Testis (tissue), 2 donors: ENCODE measurements at regions not wholly inside any gene's neighbourhood (a gene's known extent, or its start where the extent isn't known, plus 50 kb on each side); places are given as distances from the start of the nearest gene placed in this dataset.

Experiments used
- DNase-seq: peaks from one replicate; pipeline ENCODE4 v3.0.0-alpha.2; 2019
- H3K27ac ChIP-seq, 2 donors: fragments of 200-600 bp; sonication (generic); one replicate each; pipeline ENCODE4 v1.5.1; 2019
- H3K27me3 ChIP-seq: fragments of 200-600 bp; sonication (generic); one replicate; pipeline ENCODE4 v1.5.1; 2019
- H3K36me3 ChIP-seq: fragments of 200-600 bp; sonication (generic); one replicate; pipeline ENCODE4 v1.5.1; 2017; ENCODE audit warnings: low read depth; ENCODE audit errors: missing control alignments
- H3K4me1 ChIP-seq: fragments of 200-600 bp; sonication (generic); one replicate; pipeline ENCODE4 v1.5.1; 2019
- H3K4me3 ChIP-seq, 2 donors: fragments of 200-600 bp; sonication (generic); one replicate each; pipeline ENCODE4 v1.5.1; 2017 to 2019
- H3K9me3 ChIP-seq: fragments of 200-600 bp; sonication (generic); one replicate; pipeline ENCODE4 v1.5.1; 2017
- POLR2A ChIP-seq: fragments of 450-650 bp; IDR thresholded peaks from one replicate; pipeline ENCODE4 v1.6.1; 2017; ENCODE audit warnings: antibody characterized with exemption, mild to moderate bottlenecking, moderate library complexity
- WGBS, 2 donors: methylation state at CpG; one replicate each; pipeline ENCODE4 v1.1.5; 2018; 5-methylcytosine and 5-hydroxymethylcytosine counted together
- intact Hi-C: fragments of 100-400 bp; cut with DNase I; formaldehyde crosslinking; loops from one replicate; pipeline ENCODE4 v1.15.1; 2023; ENCODE audit warnings: low total_unique reads
- TF ChIP-seq, protein P1 (sequence below), 3 experiments: fragments of 450-650 bp in 2 of 3; fragments of 200-600 bp in 1 of 3; sonication (generic) in 1 of 3; IDR thresholded peaks; one replicate each; pipeline ENCODE4 v1.5.1; 2016 to 2019; ENCODE audit warnings: antibody characterized with exemption in 3 of 3, mild to moderate bottlenecking in 2 of 3, moderate library complexity in 1 of 3

DNA sequence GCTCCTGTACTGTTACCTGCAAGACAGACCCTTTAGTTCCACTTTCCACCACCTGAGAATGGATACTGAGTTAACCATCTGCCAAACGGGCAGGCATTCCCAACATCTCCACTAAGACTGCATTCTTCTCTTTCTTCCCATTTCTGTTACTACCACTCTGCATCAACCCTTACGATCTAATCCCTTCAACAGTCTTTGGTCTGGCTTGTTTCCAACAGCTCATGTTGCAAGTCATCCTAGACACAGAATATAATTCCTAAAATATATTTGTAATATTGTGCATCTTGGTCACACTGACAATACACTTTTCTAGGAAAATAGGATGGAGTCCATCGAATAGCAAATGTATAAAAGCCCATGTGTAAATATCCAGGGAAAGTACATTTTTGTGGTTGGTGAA, 166.7 kb downstream of the SIPA1L2 start:
- Histone ChIP-seq H3K27ac (no peak overlapping the region), H3K9me3 (no peaks in the 10 kb centered on the region), H3K4me3 (no peak overlapping the region), H3K4me1 (no peaks in the 10 kb centered on the region), H3K27me3 (no peaks in the 10 kb centered on the region), H3K36me3 (no peaks in the 10 kb centered on the region)
- DNase-seq: no peak
- intact Hi-C loops: no loop called here
- TF ChIP-seq, protein P1, sequence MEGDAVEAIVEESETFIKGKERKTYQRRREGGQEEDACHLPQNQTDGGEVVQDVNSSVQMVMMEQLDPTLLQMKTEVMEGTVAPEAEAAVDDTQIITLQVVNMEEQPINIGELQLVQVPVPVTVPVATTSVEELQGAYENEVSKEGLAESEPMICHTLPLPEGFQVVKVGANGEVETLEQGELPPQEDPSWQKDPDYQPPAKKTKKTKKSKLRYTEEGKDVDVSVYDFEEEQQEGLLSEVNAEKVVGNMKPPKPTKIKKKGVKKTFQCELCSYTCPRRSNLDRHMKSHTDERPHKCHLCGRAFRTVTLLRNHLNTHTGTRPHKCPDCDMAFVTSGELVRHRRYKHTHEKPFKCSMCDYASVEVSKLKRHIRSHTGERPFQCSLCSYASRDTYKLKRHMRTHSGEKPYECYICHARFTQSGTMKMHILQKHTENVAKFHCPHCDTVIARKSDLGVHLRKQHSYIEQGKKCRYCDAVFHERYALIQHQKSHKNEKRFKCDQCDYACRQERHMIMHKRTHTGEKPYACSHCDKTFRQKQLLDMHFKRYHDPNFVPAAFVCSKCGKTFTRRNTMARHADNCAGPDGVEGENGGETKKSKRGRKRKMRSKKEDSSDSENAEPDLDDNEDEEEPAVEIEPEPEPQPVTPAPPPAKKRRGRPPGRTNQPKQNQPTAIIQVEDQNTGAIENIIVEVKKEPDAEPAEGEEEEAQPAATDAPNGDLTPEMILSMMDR (IDR thresholded peaks at IDR 0.05): no peak
- no peak for TF ChIP-seq POLR2A
- 87 to 91% methylated on average over 3 of the region's 3 CpGs for WGBS, 2 donors

DNA sequence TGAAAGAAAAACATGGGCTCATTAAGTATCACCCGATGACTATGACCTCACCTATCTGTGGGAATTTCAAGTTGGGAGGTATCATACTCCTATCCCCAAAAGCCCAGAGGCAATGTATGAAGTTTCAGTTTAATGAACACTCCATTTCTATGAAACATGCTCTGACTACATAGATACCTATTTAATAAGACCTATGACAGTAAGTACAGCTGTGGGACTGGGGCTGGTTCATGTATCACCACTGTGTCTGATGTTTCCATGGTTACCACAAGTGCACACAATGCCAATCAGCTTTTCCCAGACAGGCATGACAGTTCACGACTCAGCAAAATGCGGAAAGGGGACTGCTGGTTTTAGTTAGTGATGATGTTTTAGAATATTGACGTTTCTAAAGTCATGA, 167.7 kb downstream of the SIPA1L2 start:
- H3K36me3 ChIP-seq: no peaks in the 10 kb centered on the region
- no peaks in the 10 kb centered on the region for H3K4me1 ChIP-seq
- TF ChIP-seq, protein P1 (IDR thresholded peaks at IDR 0.05): no peak
- TF ChIP-seq POLR2A: no peak
- DNase-seq: no peak
- H3K4me3 ChIP-seq: no peak overlapping the region
- no peaks in the 10 kb centered on the region for H3K9me3 ChIP-seq
- no peaks in the 10 kb centered on the region for H3K27me3 ChIP-seq
- WGBS, 2 donors: 82 to 85% methylated on average over 4 of the region's 4 CpGs
- no peak overlapping the region for H3K27ac ChIP-seq
- intact Hi-C loops: no loop called here

DNA sequence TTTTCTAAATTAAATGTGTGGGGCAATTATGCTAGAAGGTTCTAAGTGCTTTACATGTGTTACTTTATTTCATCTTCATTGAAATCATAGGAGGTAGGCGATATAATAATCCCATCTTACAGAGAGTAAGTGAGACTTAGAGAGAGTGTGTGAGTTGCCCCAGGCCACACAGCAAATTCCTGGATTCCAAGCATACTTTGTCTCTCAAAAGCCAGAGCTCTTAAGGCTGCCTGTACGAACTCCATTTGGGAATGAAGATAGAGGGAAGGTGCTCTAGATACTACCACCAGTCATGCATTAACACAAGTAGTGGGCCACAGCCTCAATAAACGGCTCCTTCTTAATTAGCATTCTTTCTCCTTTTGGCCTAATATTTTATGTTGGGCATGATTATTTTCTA, 170.1 kb downstream of the SIPA1L2 start:
- Histone ChIP-seq H3K36me3 (no peaks in the 10 kb centered on the region), H3K4me1 (no peaks in the 10 kb centered on the region), H3K9me3 (no peaks in the 10 kb centered on the region), H3K27ac (no peak overlapping the region), H3K27me3 (no peaks in the 10 kb centered on the region), H3K4me3 (no peak overlapping the region)
- WGBS, 2 donors: 57 to 61% methylated on average over 3 of the region's 3 CpGs
- intact Hi-C loops: no loop called here
- no peak for TF ChIP-seq POLR2A
- TF ChIP-seq, protein P1 (IDR thresholded peaks at IDR 0.05): no peak
- DNase-seq: no peak

DNA sequence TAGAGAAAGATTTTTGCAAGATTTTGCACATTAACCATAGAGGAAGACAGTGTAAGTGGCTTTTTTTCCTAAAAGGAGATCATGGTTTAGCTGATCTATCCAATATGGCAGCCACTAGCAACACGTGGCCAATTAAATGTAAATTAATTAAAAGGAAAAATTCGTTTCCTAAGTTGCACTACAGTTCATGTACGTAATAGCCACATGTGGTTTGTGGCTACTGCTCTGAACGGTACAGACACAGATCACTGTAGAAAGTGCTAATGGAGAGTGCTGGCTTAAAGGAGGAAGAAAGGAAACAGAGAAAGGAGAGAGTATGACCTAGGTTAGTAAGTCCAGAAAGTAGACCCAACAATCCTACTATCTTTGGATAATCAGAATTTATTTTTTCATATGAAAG, 170.8 kb downstream of the SIPA1L2 start:
- Histone ChIP-seq H3K4me1 (no peaks in the 10 kb centered on the region), H3K27ac (no peak overlapping the region), H3K9me3 (no peaks in the 10 kb centered on the region), H3K36me3 (no peaks in the 10 kb centered on the region), H3K4me3 (no peak overlapping the region), H3K27me3 (no peaks in the 10 kb centered on the region)
- no peak for TF ChIP-seq POLR2A
- DNase-seq: no peak
- 83 to 85% methylated on average over 4 of the region's 4 CpGs for WGBS, 2 donors
- intact Hi-C loops: no loop called here

DNA sequence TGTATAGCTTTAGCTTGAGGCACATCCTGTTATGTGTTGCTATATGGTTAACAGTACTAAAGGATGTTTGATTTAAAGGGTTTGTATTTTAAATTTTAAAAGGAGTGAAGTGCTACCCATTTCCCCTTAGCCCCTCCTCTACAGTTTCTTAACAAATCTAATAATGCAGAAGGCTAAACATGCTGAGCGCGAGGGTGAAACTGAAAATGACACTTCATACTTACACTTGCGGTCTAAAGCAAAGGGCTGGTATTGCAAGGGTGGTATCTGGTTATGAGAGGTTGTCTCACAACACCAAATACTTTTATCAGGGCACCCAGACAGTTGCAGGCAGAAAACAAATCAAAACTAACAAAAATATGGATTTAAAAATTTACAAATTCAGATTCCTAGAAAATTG, 172.3 kb downstream of the SIPA1L2 start:
- DNase-seq: no peak
- Histone ChIP-seq H3K4me3 (no peak overlapping the region), H3K27ac (no peak overlapping the region), H3K27me3 (no peaks in the 10 kb centered on the region), H3K4me1 (no peaks in the 10 kb centered on the region), H3K36me3 (no peaks in the 10 kb centered on the region), H3K9me3 (no peaks in the 10 kb centered on the region)
- intact Hi-C loops: no loop called here
- WGBS, 2 donors: 89 to 94% methylated on average over 3 of the region's 3 CpGs
- TF ChIP-seq POLR2A: no peak
- TF ChIP-seq, protein P1 (IDR thresholded peaks at IDR 0.05): no peak
